Psoas muscle (tissue), 7 donors: ENCODE measurements at regions not wholly inside any gene's neighbourhood (a gene's known extent, or its start where the extent isn't known, plus 50 kb on each side); places are given as distances from the start of the nearest gene placed in this dataset.

ENCODE experiments used
- ATAC-seq, 4 donors: fragments of 200-7000 bp; cut with Tn5 transposase; one replicate each; pipeline ENCODE4 v1.9.1; 2020; ENCODE audit warnings: moderate library complexity in 3 of 4, mild to moderate bottlenecking in 2 of 4
- DNase-seq, 2 donors: peaks; one replicate each; pipeline ENCODE4 v3.0.0-alpha.2; 2020
- H3K27ac ChIP-seq: fragments of 200-600 bp; one replicate; pipeline ENCODE4 v1.8.0; 2022
- H3K27me3 ChIP-seq, 3 donors: fragments of 200-600 bp in 1 of 3; one replicate each; pipeline versions ENCODE4 v1.6.1 to v1.8.0; 2013 to 2022; ENCODE audit warnings: low read length in 2 of 3, mild to moderate bottlenecking in 2 of 3, moderate library complexity in 1 of 3; ENCODE audit not compliant: insufficient read depth in 3 of 3
- H3K36me3 ChIP-seq, 2 donors: fragments of 200-600 bp in 1 of 2; one replicate each; pipeline versions ENCODE4 v1.6.1 to v1.8.0; 2013 to 2022; ENCODE audit warnings: low read depth in 1 of 2, mild to moderate bottlenecking in 1 of 2, moderate library complexity in 1 of 2; ENCODE audit not compliant: insufficient read depth in 1 of 2
- H3K4me1 ChIP-seq: fragments of 200-600 bp; one replicate; pipeline ENCODE4 v1.8.0; 2022
- H3K4me3 ChIP-seq: fragments of 200-600 bp; one replicate; pipeline ENCODE4 v1.8.0; 2022; ENCODE audit warnings: mild to moderate bottlenecking
- H3K9me3 ChIP-seq: fragments of 200-600 bp; one replicate; pipeline ENCODE4 v1.8.0; 2022
- WGBS, 3 donors: extraction: QIAGEN DNeasy Blood & Tissue Kit; methylation state at CpG; one replicate each; pipeline versions ENCODE4 v1.1.6 to v1.1.7; 2013; 5-methylcytosine and 5-hydroxymethylcytosine counted together
- intact Hi-C, 2 donors: fragments of 100-400 bp; cut with DNase I; formaldehyde crosslinking; loops; one replicate each; pipeline versions ENCODE4 v1.11.0 to v1.14.2; 2022
- TF ChIP-seq, protein P1 (sequence below): fragments of 200-600 bp; IDR thresholded peaks from one replicate; pipeline ENCODE4 v1.8.0; 2022; ENCODE audit warnings: antibody characterized with exemption
- donor health status: healthy with polysubstance abuse.
- donor health status: DM: no; HTN: no; CAD: no; lungs with moderate emphysema.
- donor health status: Bipolar disorder and iron deficiency.
- donor health status: healthy.
- donor health status: DM: yes; HTN: yes; CAD: no.
- donor health status: DM: no; HTN: no; CAD: no.
- donor health status: DM: yes; HTN: yes; CAD: no.

DNA sequence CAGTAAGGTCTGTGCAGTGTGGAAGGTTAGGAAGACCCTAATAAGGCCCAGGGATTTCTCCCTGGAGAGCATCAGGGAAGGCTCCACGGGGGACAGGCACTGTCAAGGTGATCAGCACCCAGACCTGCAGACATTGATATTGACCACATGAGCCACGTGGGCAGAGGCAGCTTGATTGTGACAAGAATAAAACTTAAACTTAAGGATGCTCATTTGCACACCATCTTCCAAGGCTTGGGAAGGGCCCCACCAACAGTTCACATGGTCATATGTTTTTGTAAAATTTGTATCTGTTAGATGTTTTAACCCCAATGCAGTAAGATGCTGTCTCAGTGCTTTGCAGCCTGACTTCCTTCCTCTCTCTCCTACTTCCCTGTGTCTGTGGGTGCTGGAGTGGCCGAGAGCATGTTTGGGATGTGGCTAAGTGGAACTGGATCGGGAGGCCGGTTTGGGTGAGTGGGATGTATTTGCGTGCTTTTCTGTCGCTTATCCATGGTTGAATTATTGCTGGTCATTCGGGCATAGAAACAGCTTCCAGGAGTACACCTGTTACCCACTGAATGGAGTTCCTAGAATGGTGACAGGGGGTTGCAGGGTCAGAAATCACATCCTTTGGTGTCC is 49.8 kb upstream of the OLIG2 start:
- no peak overlapping the region for H3K27ac ChIP-seq
- no peaks in the 10 kb centered on the region for H3K9me3 ChIP-seq
- 63 to 68% (median 68%) methylated on average over 8 of the region's 8 CpGs for WGBS, 3 donors
- DNase-seq (no peak), ATAC-seq (no peak)
- TF ChIP-seq, protein P1, sequence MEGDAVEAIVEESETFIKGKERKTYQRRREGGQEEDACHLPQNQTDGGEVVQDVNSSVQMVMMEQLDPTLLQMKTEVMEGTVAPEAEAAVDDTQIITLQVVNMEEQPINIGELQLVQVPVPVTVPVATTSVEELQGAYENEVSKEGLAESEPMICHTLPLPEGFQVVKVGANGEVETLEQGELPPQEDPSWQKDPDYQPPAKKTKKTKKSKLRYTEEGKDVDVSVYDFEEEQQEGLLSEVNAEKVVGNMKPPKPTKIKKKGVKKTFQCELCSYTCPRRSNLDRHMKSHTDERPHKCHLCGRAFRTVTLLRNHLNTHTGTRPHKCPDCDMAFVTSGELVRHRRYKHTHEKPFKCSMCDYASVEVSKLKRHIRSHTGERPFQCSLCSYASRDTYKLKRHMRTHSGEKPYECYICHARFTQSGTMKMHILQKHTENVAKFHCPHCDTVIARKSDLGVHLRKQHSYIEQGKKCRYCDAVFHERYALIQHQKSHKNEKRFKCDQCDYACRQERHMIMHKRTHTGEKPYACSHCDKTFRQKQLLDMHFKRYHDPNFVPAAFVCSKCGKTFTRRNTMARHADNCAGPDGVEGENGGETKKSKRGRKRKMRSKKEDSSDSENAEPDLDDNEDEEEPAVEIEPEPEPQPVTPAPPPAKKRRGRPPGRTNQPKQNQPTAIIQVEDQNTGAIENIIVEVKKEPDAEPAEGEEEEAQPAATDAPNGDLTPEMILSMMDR, result no peak
- no peaks in the 10 kb centered on the region for H3K36me3 ChIP-seq
- no peaks in the 10 kb centered on the region for H3K4me1 ChIP-seq
- H3K4me3 ChIP-seq, result no peak overlapping the region
- peaks cover 0 to 24% (median 0%) of the 10 kb centered on the region in 3 donors for H3K27me3 ChIP-seq
- intact Hi-C loops, result no loop called here
